ENCODE measurements at regions not wholly inside any gene's neighbourhood (a gene's known extent, or its start where the extent isn't known, plus 50 kb on each side); places are given as distances from the start of the nearest gene placed in this dataset.

DNA sequence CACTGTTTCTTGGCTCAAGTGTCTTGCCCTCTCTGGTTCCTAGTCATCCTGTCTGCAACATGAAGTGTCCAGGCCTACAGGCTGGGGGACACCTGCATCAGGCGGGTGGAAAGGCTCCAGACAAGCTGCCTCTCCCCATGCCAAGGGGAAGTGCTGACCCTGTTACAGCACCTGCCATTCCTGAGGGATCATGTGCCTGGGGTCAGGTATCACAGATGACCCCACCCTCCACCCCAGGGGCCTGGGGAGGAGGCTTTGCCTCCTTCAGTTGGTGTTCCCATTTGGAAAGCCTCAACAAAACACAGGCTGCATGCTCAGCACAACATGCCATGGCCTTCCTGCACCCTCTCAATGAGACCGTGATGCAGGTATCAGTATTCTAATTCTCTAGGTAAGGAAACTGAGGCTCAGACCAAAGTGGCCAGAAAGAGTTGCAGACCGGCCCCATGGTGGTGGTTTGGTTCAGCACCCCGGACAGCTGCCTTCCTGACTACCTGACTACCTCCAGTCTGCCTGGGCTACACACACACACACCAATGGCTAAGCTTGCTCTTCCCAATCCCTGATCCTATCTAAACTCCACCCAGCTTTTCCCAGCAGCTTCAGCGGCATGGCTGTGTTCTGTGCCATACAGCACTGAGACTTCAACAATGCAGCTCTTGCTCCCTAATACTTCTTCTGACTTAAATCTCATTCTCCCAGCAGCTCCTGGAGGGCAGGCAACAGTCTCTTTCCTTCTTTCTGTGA lies 69.7 kb upstream of the LINGO1 start:
- H3K4me3 ChIP-seq (ENCODE audit: low read depth, low read length), result no peak overlapping the region
- peak; percentile 22 for DNase-seq (ENCODE audit: low read depth)
- no peak for TF ChIP-seq CTCF (IDR thresholded peaks at IDR 0.05; ENCODE audit: insufficient read depth, low read depth, low read length)

DNA sequence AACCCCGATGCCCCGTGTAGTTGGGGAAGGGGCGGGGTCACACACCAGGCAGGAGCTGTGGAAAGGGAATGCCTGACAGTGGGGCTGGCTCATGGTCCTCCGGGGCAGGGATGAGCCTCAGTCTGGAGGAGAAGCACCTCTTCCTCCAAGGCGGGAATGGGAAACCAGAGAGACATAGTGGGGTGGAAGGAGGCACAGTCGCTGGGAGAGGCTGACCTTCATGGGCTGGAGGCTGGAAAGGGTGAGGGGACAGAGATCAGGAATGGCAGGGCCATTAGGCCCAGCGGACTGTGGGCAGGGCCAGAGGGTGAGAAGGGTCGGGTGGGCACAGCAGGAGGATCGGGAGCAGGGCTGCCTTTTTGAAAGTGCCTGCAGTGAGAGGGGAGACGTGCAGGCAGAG lies 65.8 kb upstream of the LINGO1 start:
- DNase-seq (ENCODE audit: low read depth), result no peak
- no peak overlapping the region for H3K4me3 ChIP-seq (ENCODE audit: low read depth, low read length)
- no peak for TF ChIP-seq CTCF (IDR thresholded peaks at IDR 0.05; ENCODE audit: insufficient read depth, low read depth, low read length)

GRCh38 chr15:77697893-77698292 lies 65.2 kb upstream of the LINGO1 start:
- no peak for TF ChIP-seq CTCF (IDR thresholded peaks at IDR 0.05; ENCODE audit: insufficient read depth, low read depth, low read length)
- H3K4me3 ChIP-seq (ENCODE audit: low read depth, low read length), result no peak overlapping the region
- DNase-seq (ENCODE audit: low read depth), result no peak

- no peak overlapping the region for H3K4me3 ChIP-seq (ENCODE audit: low read depth, low read length)
- no peak for TF ChIP-seq CTCF (IDR thresholded peaks at IDR 0.05; ENCODE audit: insufficient read depth, low read depth, low read length)
- DNase-seq (ENCODE audit: low read depth), result no peak
Observed at GRCh38 chr15:77696871-77697270, 64.2 kb upstream of the LINGO1 start.

DNA sequence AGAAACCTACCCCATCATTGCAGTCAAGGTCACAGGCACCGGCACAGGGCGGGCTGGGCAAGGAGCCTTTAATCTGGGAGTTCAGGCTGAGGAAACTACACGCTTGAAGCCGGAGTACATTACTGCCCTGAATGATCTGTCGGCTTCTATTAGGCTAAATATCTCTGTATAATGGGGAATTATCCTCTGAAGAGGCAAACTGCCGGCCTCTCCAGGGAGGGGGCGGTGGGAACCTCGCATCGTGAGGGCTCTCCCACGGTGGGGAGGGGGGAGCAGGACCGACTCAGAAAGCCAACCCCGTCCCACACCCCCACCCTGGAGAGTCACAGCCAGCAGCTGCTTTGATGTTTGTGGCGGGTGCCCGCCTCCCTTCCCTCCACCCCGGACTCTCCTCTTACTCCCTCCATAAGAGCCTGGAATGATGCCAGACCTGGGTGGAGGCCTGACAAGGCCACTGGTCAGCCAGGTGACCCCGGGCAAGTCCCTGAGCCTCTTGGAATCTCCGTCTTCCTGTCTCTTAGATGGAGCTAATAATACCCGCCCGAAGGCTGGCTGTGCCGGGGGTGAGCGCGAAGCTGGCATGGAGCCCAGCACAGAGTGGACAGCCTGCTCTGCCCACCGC lies 63.4 kb upstream of the LINGO1 start:
- no peak for TF ChIP-seq CTCF (IDR thresholded peaks at IDR 0.05; ENCODE audit: insufficient read depth, low read depth, low read length)
- DNase-seq (ENCODE audit: low read depth), result no peak
- no peak overlapping the region for H3K4me3 ChIP-seq (ENCODE audit: low read depth, low read length)

GRCh38 chr15:77695548-77695947 lies 62.8 kb upstream of the LINGO1 start:
- TF ChIP-seq CTCF (IDR thresholded peaks at IDR 0.05; ENCODE audit: insufficient read depth, low read depth, low read length), result no peak
- DNase-seq (ENCODE audit: low read depth), result no peak

More at GRCh38 chr15:77695548-77695947, 62.8 kb upstream of the LINGO1 start:
- no peak overlapping the region for H3K4me3 ChIP-seq (ENCODE audit: low read depth, low read length)

Measured in fibroblast of villous mesenchyme (primary cell).